Sigmoid colon (tissue), 6 donors: ENCODE measurements at regions not wholly inside any gene's neighbourhood (a gene's known extent, or its start where the extent isn't known, plus 50 kb on each side); places are given as distances from the start of the nearest gene placed in this dataset.
"Not testable (repeated sequence)": the region's sequence is repeated elsewhere in the genome, so short reads cannot be mapped to it uniquely, and the experiment has no call there.

ENCODE experiments used
- DNase-seq: peaks from one replicate; pipeline ENCODE4 v3.0.0-alpha.2; 2019
- H3K27ac ChIP-seq, 4 donors: fragments of 200-600 bp; sonication (generic); one replicate each; pipeline ENCODE4 v1.5.1; 2016 to 2019; ENCODE audit warnings: mild to moderate bottlenecking in 1 of 4
- H3K27me3 ChIP-seq, 3 donors: fragments of 200-600 bp; sonication (generic); one replicate each; pipeline ENCODE4 v1.5.1; 2019; ENCODE audit warnings: mild to moderate bottlenecking in 1 of 3
- H3K36me3 ChIP-seq, 4 donors: fragments of 200-600 bp; sonication (generic); one replicate each; pipeline ENCODE4 v1.5.1; 2016 to 2019
- H3K4me1 ChIP-seq, 4 donors: fragments of 200-600 bp; sonication (generic); one replicate each; pipeline ENCODE4 v1.5.1; 2017 to 2019
- H3K4me3 ChIP-seq, 4 donors: fragments of 200-600 bp; sonication (generic); one replicate each; pipeline ENCODE4 v1.5.1; 2017 to 2019; ENCODE audit warnings: mild to moderate bottlenecking in 2 of 4, moderate library complexity in 1 of 4
- H3K9me3 ChIP-seq, 4 donors: fragments of 200-600 bp in 3 of 4; sonication (generic) in 3 of 4; one replicate each; pipeline versions ENCODE4 v1.5.1 to v1.6.1; 2013 to 2019
- CTCF ChIP-seq, 4 experiments: fragments of 450-650 bp in 3 of 4; fragments of 200-600 bp in 1 of 4; IDR thresholded peaks; one replicate each; pipeline ENCODE4 v1.5.1; 2016 to 2019; ENCODE audit warnings: antibody characterized with exemption in 4 of 4, mild to moderate bottlenecking in 3 of 4, moderate library complexity in 2 of 4
- EP300 ChIP-seq, 4 donors: sonication (generic); formaldehyde crosslinking; IDR thresholded peaks; one replicate each; pipeline ENCODE4 v1.6.1; 2017; ENCODE audit warnings: antibody characterized with exemption in 4 of 4
- POLR2A ChIP-seq, 2 donors: fragments of 450-650 bp; IDR thresholded peaks; one replicate each; pipeline ENCODE4 v1.6.1; 2016; ENCODE audit warnings: antibody characterized with exemption in 2 of 2, mild to moderate bottlenecking in 2 of 2, moderate library complexity in 2 of 2
- POLR2AphosphoS5 ChIP-seq, 4 donors: sonication (generic); formaldehyde crosslinking; IDR thresholded peaks; one replicate each; pipeline ENCODE4 v1.6.1; 2017; ENCODE audit warnings: antibody characterized with exemption in 4 of 4
- WGBS, 2 donors: extraction: QIAGEN DNeasy Blood & Tissue Kit; methylation state at CpG; one replicate each; pipeline ENCODE4 v1.1.7; 2013; 5-methylcytosine and 5-hydroxymethylcytosine counted together
- intact Hi-C: fragments of 100-400 bp; cut with DNase I; formaldehyde crosslinking; loops from one replicate; pipeline ENCODE4 v1.15.1; 2023
- donor health status: healthy with polysubstance abuse.
- donor health status: healthy.

DNA sequence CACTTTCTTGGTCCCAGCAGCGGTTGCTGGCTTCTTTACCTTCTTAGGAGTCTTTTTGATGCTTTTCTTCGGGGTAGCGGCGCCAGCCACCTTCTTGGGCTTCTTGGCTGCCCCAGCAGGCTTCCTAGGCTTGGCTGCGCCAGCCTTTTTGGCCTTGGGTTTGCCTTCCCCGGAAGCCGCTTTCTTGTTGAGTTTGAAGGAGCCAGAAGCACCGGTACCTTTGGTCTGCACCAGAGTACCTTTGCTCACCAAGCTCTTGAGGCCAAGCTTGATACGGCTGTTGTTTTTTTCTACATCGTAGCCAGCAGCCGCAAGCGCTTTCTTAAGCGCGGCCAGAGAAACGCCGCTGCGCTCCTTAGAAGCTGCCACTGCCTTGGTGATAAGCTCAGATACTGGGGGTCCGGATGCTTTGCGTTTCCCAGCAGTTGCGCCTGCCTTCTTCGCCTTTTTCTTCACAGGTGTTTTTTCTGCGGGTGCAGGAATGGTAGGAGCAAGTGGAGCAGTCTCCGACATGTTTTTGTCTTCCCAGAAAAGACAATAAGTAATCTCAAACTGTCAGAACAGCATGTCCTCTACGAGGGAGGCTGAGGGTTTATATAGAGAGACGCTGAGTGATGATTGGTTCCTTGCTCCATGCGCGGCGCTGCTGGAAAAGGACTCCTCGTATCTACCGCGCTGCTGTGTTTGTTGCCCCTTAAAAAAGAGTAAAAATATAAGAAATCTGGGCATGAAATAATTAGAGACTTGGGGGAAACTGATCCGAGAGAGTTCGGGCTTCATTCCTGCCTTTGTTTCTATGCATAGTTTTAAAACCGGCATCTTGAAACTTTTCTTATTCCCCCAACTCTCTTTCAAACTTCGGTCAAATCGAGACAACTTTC is 130.3 kb upstream of the BTN3A2 start:
- 1% methylated on average over 36 of the region's 36 CpGs for WGBS, 2 donors
- H3K27me3 ChIP-seq = peaks cover 7 to 66% (median 24%) of the 10 kb centered on the region in 3 donors
- peak overlapping the region; percentile 45 to 57 (median 55) for H3K4me3 ChIP-seq
- TF ChIP-seq EP300 (IDR thresholded peaks at IDR 0.05) (peak; percentile 33 to 88 (median 62)), POLR2AphosphoS5 (IDR thresholded peaks at IDR 0.05) (peak; percentile 97 to 99 (median 99)), POLR2A (IDR thresholded peaks at IDR 0.05) (peak; percentile 96 to 98), CTCF (IDR thresholded peaks at IDR 0.05) (no peak)
- intact Hi-C loops = loop anchor here (2.0 to 5.0 kb wide), 2 partner anchors 38 to 50 kb away; a partner anchor contains a TSS
- H3K36me3 ChIP-seq = no peaks in the 10 kb centered on the region
- DNase-seq = peak; percentile 89
- peaks cover 0 to 20% (median 13%) of the 10 kb centered on the region in 4 donors for H3K4me1 ChIP-seq
- peak overlapping the region; percentile 81 to 90 (median 86) for H3K27ac ChIP-seq
- H3K9me3 ChIP-seq = no peaks in the 10 kb centered on the region

- WGBS, 2 donors = 16 to 25% methylated on average over 3 of the region's 3 CpGs
- H3K27ac ChIP-seq = peak overlapping the region; percentile 81 to 90 (median 86)
- no peaks in the 10 kb centered on the region for H3K36me3 ChIP-seq
- intact Hi-C loops = loop anchor here (2.0 to 5.0 kb wide), 2 partner anchors 37 to 50 kb away; a partner anchor contains a TSS
- peak overlapping the region in 3 of 4 donors; percentile 53 to 57 (median 57) for H3K4me3 ChIP-seq
- no peaks in the 10 kb centered on the region for H3K9me3 ChIP-seq
- peaks cover 11 to 73% (median 31%) of the 10 kb centered on the region in 3 donors for H3K27me3 ChIP-seq
- peaks cover 0 to 20% (median 13%) of the 10 kb centered on the region in 4 donors for H3K4me1 ChIP-seq
- TF ChIP-seq POLR2A (IDR thresholded peaks at IDR 0.05) (no peak), EP300 (IDR thresholded peaks at IDR 0.05) (no peak), CTCF (IDR thresholded peaks at IDR 0.05) (no peak), POLR2AphosphoS5 (IDR thresholded peaks at IDR 0.05) (no peak)
- DNase-seq = no peak
These were observed 129.7 kb upstream of the BTN3A2 start for GRCh38 chr6:26235302-26235670.

DNA sequence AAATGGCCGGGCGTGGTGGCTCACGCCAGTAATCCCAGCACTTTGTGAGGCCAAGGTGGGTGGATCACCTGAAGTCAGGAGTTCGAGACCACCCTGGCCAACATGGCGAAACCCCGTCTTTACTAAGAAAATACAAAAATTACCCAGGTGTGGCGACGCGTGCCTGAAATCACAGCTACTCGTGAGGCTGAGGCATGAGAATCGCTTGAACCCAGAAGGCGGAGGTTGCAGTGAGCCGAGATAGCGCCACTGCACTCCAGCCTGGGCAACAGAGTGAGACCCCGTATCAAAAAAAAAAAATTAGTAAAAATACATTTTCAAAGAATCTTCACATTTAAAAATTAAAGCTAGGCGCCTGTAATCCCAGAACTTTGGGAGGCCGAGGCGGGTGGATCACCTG is 125.6 kb upstream of the BTN3A2 start:
- not testable (repeated sequence) for H3K4me1 ChIP-seq, H3K9me3 ChIP-seq, DNase-seq, H3K4me3 ChIP-seq, H3K36me3 ChIP-seq
- Histone ChIP-seq H3K27ac (peak overlapping the region in 2 of 4 donors; percentile 82 to 83), H3K27me3 (peaks cover 7 to 79% (median 21%) of the 10 kb centered on the region in 3 donors)
- intact Hi-C loops = loop anchor here (5.0 kb wide), 1 partner anchor 33 kb away; a partner anchor contains a TSS
- WGBS, 2 donors = 97% methylated on average over 18 of the region's 18 CpGs

GRCh38 chr6:26240157-26241032 is 124.6 kb upstream of the BTN3A2 start:
- WGBS, 2 donors = 3 to 50% methylated on average over 49 of the region's 49 CpGs
- Histone ChIP-seq H3K4me1 (peaks cover 0 to 4% (median under 1%) of the 10 kb centered on the region in 4 donors), H3K27ac (peak overlapping the region; percentile 65 to 83 (median 80)), H3K4me3 (peak overlapping the region; percentile 15 to 52 (median 50)), H3K36me3 (no peaks in the 10 kb centered on the region), H3K9me3 (no peaks in the 10 kb centered on the region), H3K27me3 (peaks cover 7 to 69% (median 21%) of the 10 kb centered on the region in 3 donors)
- TF ChIP-seq POLR2AphosphoS5 (IDR thresholded peaks at IDR 0.05) (peak; percentile 34 to 94 (median 86)), CTCF (IDR thresholded peaks at IDR 0.05) (no peak), EP300 (IDR thresholded peaks at IDR 0.05) (peak in 1 of 4 donors; percentile 2), POLR2A (IDR thresholded peaks at IDR 0.05) (peak; percentile 63 to 78)
- intact Hi-C loops = no loop called here
- peak; percentile 80 for DNase-seq
